ENCODE measurements at regions not wholly inside any gene's neighbourhood (a gene's known extent, or its start where the extent isn't known, plus 50 kb on each side); places are given as distances from the start of the nearest gene placed in this dataset.

GRCh38 chr11:29405305-29405704, 611.5 kb downstream of the KCNA4 start:
- TF ChIP-seq CTCF (conservative IDR thresholded peaks at IDR 0.05; ENCODE audit: low read length) (no peak), EZH2phosphoT487 (IDR thresholded peaks at IDR 0.05; ENCODE audit: borderline replicate concordance) (no peak)

All from Loucy (cell line).